ENCODE measurements at regions not wholly inside any gene's neighbourhood (a gene's known extent, or its start where the extent isn't known, plus 50 kb on each side); places are given as distances from the start of the nearest gene placed in this dataset.

- H3K4me3 Mint-ChIP-seq: no peak overlapping the region
- no peak for TF ChIP-seq CTCF (IDR thresholded peaks at IDR 0.05; ENCODE audit: unreplicated experiment in 3 of 3)
- peaks cover 5% of the 10 kb centered on the region for H3K9me3 Mint-ChIP-seq
- no peaks in the 10 kb centered on the region for H3K36me3 Mint-ChIP-seq (ENCODE audit: low read depth)
- H3K4me1 Mint-ChIP-seq: no peaks in the 10 kb centered on the region
- peaks cover 4% of the 10 kb centered on the region for H3K27me3 Mint-ChIP-seq (ENCODE audit: low read depth)
- H3K27ac Mint-ChIP-seq: no peak overlapping the region
Observed at GRCh38 chr4:32136081-32136787, 1416.1 kb downstream of the PCDH7 start.

GRCh38 chr4:32140636-32141035 lies 1420.5 kb downstream of the PCDH7 start:
- peaks cover 7% of the 10 kb centered on the region for H3K27me3 Mint-ChIP-seq (ENCODE audit: low read depth)
- TF ChIP-seq CTCF (IDR thresholded peaks at IDR 0.05; ENCODE audit: unreplicated experiment in 3 of 3): no peak
- no peak overlapping the region for H3K27ac Mint-ChIP-seq
- no peaks in the 10 kb centered on the region for H3K36me3 Mint-ChIP-seq (ENCODE audit: low read depth)
- H3K4me1 Mint-ChIP-seq: no peaks in the 10 kb centered on the region
- H3K4me3 Mint-ChIP-seq: no peak overlapping the region
- H3K9me3 Mint-ChIP-seq: peaks cover 16% of the 10 kb centered on the region

- peaks cover 2% of the 10 kb centered on the region for H3K4me1 Mint-ChIP-seq
- H3K9me3 Mint-ChIP-seq: peaks cover 16% of the 10 kb centered on the region
- H3K27me3 Mint-ChIP-seq (ENCODE audit: low read depth): peaks cover 3% of the 10 kb centered on the region
- no peaks in the 10 kb centered on the region for H3K36me3 Mint-ChIP-seq (ENCODE audit: low read depth)
- no peak for TF ChIP-seq CTCF (IDR thresholded peaks at IDR 0.05; ENCODE audit: unreplicated experiment in 3 of 3)
- H3K27ac Mint-ChIP-seq: no peak overlapping the region
- no peak overlapping the region for H3K4me3 Mint-ChIP-seq
Observed at GRCh38 chr4:32142075-32142474, 1421.9 kb downstream of the PCDH7 start.

DNA sequence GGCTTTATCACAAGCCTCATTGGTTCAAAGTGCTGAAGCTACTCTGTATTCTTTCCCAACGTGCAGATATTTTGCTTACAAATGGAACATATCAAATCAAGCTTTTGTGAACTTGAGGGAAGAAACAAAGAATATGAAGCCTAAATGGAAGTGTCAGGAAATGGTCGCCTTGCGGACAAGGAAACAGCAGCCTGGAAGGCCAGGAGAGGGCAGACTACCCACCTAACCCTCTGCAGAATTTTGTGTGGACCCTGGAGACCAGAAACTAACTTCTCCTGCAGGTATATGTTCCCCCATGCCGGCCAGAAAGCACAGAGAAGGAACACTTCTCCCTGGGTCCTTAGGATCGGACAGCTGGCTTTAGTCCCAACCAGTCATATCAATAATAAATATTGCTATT lies 1425.8 kb downstream of the PCDH7 start:
- H3K27me3 Mint-ChIP-seq (ENCODE audit: low read depth): peaks cover 3% of the 10 kb centered on the region
- no peak overlapping the region for H3K27ac Mint-ChIP-seq
- TF ChIP-seq CTCF (IDR thresholded peaks at IDR 0.05; ENCODE audit: unreplicated experiment in 3 of 3): no peak
- peaks cover 16% of the 10 kb centered on the region for H3K9me3 Mint-ChIP-seq
- H3K4me3 Mint-ChIP-seq: no peak overlapping the region
- H3K36me3 Mint-ChIP-seq (ENCODE audit: low read depth): no peaks in the 10 kb centered on the region
- peaks cover 15% of the 10 kb centered on the region for H3K4me1 Mint-ChIP-seq

DNA sequence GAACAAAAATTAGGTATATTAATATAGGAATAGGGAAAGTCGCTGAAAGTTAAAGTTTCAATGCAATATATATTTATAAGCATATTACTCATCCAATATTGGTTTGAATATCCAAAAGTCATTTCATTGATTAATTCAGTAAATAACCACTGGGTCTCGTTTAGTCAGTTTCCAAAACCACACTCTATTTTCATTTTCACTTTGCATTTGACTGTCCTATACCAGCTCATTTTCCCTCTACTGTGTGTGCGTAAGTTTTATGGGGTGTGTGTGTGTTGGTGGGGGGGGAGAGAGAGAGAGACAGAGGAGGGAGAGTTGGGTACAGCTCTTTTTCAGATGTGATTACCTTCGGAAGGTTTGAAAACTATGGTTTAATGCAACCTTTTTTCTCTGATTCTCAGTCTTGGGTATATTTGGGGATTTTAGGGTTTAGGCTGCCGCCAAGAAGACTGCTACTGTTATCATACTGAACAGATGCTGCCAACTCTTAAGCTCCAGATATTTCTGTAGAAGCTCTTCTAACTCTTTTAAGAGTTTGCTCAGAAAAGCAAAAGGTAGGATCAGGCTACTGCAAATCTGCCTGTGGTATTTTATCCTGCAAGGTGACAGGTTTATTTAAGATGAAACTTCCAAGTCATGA lies 1427.4 kb downstream of the PCDH7 start:
- Mint-ChIP-seq H3K4me3 (peak overlapping the region in 2 of 3 experiments; percentile 14 to 69), H3K27me3 (ENCODE audit: low read depth) (no peaks in the 10 kb centered on the region), H3K27ac (peak overlapping the region; percentile 53 to 91 (median 76)), H3K36me3 (ENCODE audit: low read depth) (no peaks in the 10 kb centered on the region), H3K4me1 (peaks cover 15% of the 10 kb centered on the region), H3K9me3 (peaks cover 16% of the 10 kb centered on the region)
- no peak for TF ChIP-seq CTCF (IDR thresholded peaks at IDR 0.05; ENCODE audit: unreplicated experiment in 3 of 3)

All from nephron (organoid).